ENCODE measurements at regions not wholly inside any gene's neighbourhood (a gene's known extent, or its start where the extent isn't known, plus 50 kb on each side); places are given as distances from the start of the nearest gene placed in this dataset.

DNA sequence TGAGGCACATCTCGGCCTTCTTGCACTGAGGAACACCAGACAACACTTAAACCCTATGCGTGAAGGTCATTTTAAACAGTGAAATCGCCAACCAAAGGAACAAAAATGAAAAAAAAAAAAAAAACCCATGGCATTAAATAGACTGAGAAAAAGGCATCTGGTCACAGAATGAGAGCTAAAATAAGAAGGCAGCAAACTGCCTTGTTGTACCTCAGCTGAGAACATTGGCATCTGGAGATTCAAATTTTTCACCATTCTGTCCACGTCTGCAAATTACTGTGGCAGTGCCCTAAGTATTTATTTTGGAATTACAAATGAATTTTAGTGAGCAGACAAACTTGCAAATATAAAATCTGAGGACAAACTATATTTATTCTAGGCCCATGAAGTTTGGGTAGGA is 82.6 kb upstream of the POU1F1 start:
- ChIA-PET POLR2A (no interaction called here), CTCF (no interaction called here)
- intact Hi-C loops (cut with micrococcal nuclease; ENCODE audit: unreplicated experiment): no loop called here
- Mint-ChIP-seq H3K27me3 (ENCODE audit: insufficient read depth, unreplicated experiment) (no peaks in the 10 kb centered on the region), H3K9me3 (ENCODE audit: unreplicated experiment) (no peaks in the 10 kb centered on the region), H3K4me1 (ENCODE audit: low read depth, unreplicated experiment) (no peaks in the 10 kb centered on the region), H3K4me3 (ENCODE audit: unreplicated experiment) (no peak overlapping the region), H3K36me3 (ENCODE audit: insufficient read depth, unreplicated experiment) (no peaks in the 10 kb centered on the region), H3K27ac (ENCODE audit: unreplicated experiment) (no peak overlapping the region)
- Histone ChIP-seq H3K36me3 (ENCODE audit: control insufficient read depth, insufficient read depth, low read length) (no peaks in the 10 kb centered on the region), H3K4me1 (no peaks in the 10 kb centered on the region), H3K4me3 (ENCODE audit: low read depth, low read length) (no peak overlapping the region), H3K27me3 (replicated peaks; ENCODE audit: control insufficient read depth, insufficient read depth, low read length) (no peaks in the 10 kb centered on the region), H3K9me3 (no peaks in the 10 kb centered on the region)
- TF ChIP-seq, protein P1, sequence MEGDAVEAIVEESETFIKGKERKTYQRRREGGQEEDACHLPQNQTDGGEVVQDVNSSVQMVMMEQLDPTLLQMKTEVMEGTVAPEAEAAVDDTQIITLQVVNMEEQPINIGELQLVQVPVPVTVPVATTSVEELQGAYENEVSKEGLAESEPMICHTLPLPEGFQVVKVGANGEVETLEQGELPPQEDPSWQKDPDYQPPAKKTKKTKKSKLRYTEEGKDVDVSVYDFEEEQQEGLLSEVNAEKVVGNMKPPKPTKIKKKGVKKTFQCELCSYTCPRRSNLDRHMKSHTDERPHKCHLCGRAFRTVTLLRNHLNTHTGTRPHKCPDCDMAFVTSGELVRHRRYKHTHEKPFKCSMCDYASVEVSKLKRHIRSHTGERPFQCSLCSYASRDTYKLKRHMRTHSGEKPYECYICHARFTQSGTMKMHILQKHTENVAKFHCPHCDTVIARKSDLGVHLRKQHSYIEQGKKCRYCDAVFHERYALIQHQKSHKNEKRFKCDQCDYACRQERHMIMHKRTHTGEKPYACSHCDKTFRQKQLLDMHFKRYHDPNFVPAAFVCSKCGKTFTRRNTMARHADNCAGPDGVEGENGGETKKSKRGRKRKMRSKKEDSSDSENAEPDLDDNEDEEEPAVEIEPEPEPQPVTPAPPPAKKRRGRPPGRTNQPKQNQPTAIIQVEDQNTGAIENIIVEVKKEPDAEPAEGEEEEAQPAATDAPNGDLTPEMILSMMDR (IDR thresholded peaks at IDR 0.05; ENCODE audit: insufficient read depth in 1 of 2, low read depth in 1 of 2, low read length in 1 of 2, severe bottlenecking in 1 of 2, unreplicated experiment in 1 of 2): no peak
- no TSS peak for BruUV-seq (replicated peaks)
- no peak for DNase-seq

DNA sequence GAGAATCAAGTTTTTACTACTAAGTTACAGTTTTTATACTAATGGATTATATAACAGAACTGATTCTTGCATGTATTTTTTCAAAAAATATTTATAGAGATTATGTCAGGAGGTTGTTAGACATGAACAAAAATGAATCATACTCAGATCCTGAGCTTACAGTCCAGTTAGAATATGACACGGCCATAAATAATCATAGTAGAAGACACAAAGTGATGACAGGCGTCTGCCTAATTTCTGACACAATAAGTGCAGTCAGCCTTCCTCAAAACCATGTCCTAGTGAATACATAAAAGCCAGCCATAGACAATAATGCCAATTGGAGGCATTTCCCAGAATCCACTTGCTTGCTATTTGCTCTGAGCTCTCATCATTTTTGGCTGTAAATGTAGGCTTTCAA is 81.7 kb upstream of the POU1F1 start:
- H3K27me3 Mint-ChIP-seq (ENCODE audit: insufficient read depth, unreplicated experiment): no peaks in the 10 kb centered on the region
- ChIA-PET POLR2A (no interaction called here), CTCF (no interaction called here)
- Histone ChIP-seq H3K27me3 (replicated peaks; ENCODE audit: control insufficient read depth, insufficient read depth, low read length) (no peaks in the 10 kb centered on the region), H3K4me3 (ENCODE audit: low read depth, low read length) (no peak overlapping the region), H3K36me3 (ENCODE audit: control insufficient read depth, insufficient read depth, low read length) (no peaks in the 10 kb centered on the region), H3K9me3 (no peaks in the 10 kb centered on the region), H3K4me1 (no peaks in the 10 kb centered on the region)
- BruUV-seq (replicated peaks): no TSS peak
- H3K4me3 Mint-ChIP-seq (ENCODE audit: unreplicated experiment): no peak overlapping the region
- TF ChIP-seq, protein P1 (IDR thresholded peaks at IDR 0.05; ENCODE audit: insufficient read depth in 1 of 2, low read depth in 1 of 2, low read length in 1 of 2, severe bottlenecking in 1 of 2, unreplicated experiment in 1 of 2): no peak
- DNase-seq: no peak
- no peaks in the 10 kb centered on the region for H3K9me3 Mint-ChIP-seq (ENCODE audit: unreplicated experiment)
- no peak overlapping the region for H3K27ac Mint-ChIP-seq (ENCODE audit: unreplicated experiment)
- no peaks in the 10 kb centered on the region for H3K4me1 Mint-ChIP-seq (ENCODE audit: low read depth, unreplicated experiment)
- intact Hi-C loops (cut with micrococcal nuclease; ENCODE audit: unreplicated experiment): no loop called here
- H3K36me3 Mint-ChIP-seq (ENCODE audit: insufficient read depth, unreplicated experiment): no peaks in the 10 kb centered on the region

DNA sequence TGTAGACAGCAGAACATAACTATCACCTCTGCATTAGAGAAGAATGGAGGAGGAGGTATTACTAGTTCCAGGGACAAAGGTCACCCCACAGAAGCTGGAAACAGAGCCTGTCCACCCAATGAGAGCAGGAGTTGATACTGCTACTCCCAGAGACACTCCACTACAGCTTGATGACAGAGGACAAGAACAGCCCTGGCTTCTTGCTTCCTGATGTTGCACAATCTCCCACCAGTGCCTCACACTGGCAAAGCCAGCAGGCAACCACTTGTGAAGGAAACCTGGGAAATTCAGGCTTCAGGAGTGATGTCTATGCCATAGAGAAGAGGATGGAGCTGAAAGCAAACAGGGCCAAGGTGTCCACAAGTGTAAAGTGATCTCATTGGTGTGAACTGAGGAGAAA is 78.0 kb upstream of the POU1F1 start:
- BruUV-seq (replicated peaks): no TSS peak
- CTCF ChIA-PET: no interaction called here

More for the DNA sequence above, 78.0 kb upstream of the POU1F1 start:
- no peak overlapping the region for H3K4me3 Mint-ChIP-seq (ENCODE audit: unreplicated experiment)
- H3K27ac Mint-ChIP-seq (ENCODE audit: unreplicated experiment): no peak overlapping the region
- no peak overlapping the region for H3K4me3 ChIP-seq (ENCODE audit: low read depth, low read length)
- peaks cover 8% of the 10 kb centered on the region; the same call in 1 of the 2 replicates for H3K4me1 ChIP-seq
- no peaks in the 10 kb centered on the region for H3K36me3 Mint-ChIP-seq (ENCODE audit: insufficient read depth, unreplicated experiment)
- no peaks in the 10 kb centered on the region for H3K27me3 Mint-ChIP-seq (ENCODE audit: insufficient read depth, unreplicated experiment)
- no peaks in the 10 kb centered on the region for H3K9me3 Mint-ChIP-seq (ENCODE audit: unreplicated experiment)
- TF ChIP-seq, protein P1 (IDR thresholded peaks at IDR 0.05; ENCODE audit: insufficient read depth in 1 of 2, low read depth in 1 of 2, low read length in 1 of 2, severe bottlenecking in 1 of 2, unreplicated experiment in 1 of 2): no peak
- peaks cover 7% of the 10 kb centered on the region for H3K4me1 Mint-ChIP-seq (ENCODE audit: low read depth, unreplicated experiment)
- peak; percentile 18 to 45 for DNase-seq
- POLR2A ChIA-PET: no interaction called here
- intact Hi-C loops (cut with micrococcal nuclease; ENCODE audit: unreplicated experiment): loop anchor here (5.0 kb wide), 3 partner anchors 37 to 828 kb away; no protein-coding TSS in a partner anchor
- H3K36me3 ChIP-seq (ENCODE audit: control insufficient read depth, insufficient read depth, low read length): no peaks in the 10 kb centered on the region
- H3K27me3 ChIP-seq (replicated peaks; ENCODE audit: control insufficient read depth, insufficient read depth, low read length): no peaks in the 10 kb centered on the region
- no peaks in the 10 kb centered on the region for H3K9me3 ChIP-seq

Data from Caco-2 (cell line).